ENCODE measurements at regions not wholly inside any gene's neighbourhood (a gene's known extent, or its start where the extent isn't known, plus 50 kb on each side); places are given as distances from the start of the nearest gene placed in this dataset.

DNA sequence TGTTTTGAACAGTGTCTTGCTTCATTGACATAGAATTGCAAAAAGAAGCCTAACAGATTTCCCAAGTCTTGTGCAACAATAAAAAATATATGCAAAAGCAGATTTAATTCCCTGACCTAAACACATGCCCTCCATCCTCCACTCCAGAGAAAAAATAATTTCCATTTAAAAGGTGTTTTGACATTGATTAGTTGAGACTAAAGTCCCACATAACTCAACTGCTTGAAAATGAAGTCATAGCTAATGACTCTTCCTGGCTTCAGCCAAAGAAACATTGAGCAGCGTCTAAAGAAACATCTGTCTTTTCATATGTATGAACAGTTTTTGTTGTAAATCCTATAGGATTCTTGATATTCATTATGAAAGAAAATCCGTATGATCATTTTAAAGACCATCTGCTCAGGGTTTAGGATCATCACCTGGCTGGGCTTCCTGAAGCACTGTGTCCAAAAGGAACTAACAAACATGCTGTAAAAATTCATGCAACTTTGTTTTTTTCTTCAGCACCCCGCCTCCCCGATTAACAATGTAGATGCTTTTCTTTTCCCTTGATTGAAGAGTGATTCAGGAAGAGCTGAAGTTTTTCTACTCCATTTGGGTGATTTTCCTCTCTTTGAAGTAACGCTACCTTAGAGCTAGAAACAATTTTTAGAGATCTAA, 273.4 kb downstream of the HS3ST1 start:
- H3K36me3 ChIP-seq (ENCODE audit: control insufficient read depth in 4 of 4, insufficient read depth in 3 of 4, low read depth in 1 of 4, low read length in 3 of 4) = no peaks in the 10 kb centered on the region
- H3K27me3 ChIP-seq (ENCODE audit: control insufficient read depth in 4 of 4, insufficient read depth in 4 of 4, low read length in 3 of 4) = no peaks in the 10 kb centered on the region
- no peak overlapping the region for H3K27ac ChIP-seq (ENCODE audit: low read depth in 1 of 2, low read length in 2 of 2)
- no peaks in the 10 kb centered on the region for H3K4me1 ChIP-seq (ENCODE audit: control insufficient read depth in 4 of 4, insufficient read depth in 4 of 4, low read length in 3 of 4)
- H3K9ac ChIP-seq (ENCODE audit: low read depth in 1 of 2, low read length in 2 of 2) = no peak overlapping the region
- 76% methylated on average over 5 of the region's 5 CpGs for WGBS
- no peaks in the 10 kb centered on the region for H3K9me3 ChIP-seq (ENCODE audit: control insufficient read depth in 4 of 4, low read length in 3 of 4)
- TF ChIP-seq MAX (IDR thresholded peaks at IDR 0.05) = no peak
- TF ChIP-seq FOXA1 (IDR thresholded peaks at IDR 0.05) = no peak
- no peak for TF ChIP-seq EGR1 (IDR thresholded peaks at IDR 0.05; ENCODE audit: low read depth in 2 of 2)
- TF ChIP-seq, protein P1, sequence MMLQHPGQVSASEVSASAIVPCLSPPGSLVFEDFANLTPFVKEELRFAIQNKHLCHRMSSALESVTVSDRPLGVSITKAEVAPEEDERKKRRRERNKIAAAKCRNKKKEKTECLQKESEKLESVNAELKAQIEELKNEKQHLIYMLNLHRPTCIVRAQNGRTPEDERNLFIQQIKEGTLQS (IDR thresholded peaks at IDR 0.05) = no peak
- TF ChIP-seq JUND (IDR thresholded peaks at IDR 0.05) = no peak
- no peak for TF ChIP-seq HNF4A (conservative IDR thresholded peaks at IDR 0.05)
- no peak for TF ChIP-seq RAD21 (IDR thresholded peaks at IDR 0.05)
- no peak for TF ChIP-seq YY1 (IDR thresholded peaks at IDR 0.05)
- no peak overlapping the region for H3K4me3 ChIP-seq (ENCODE audit: low read depth in 1 of 3, low read length in 3 of 3)
- DNase-seq (ENCODE audit: low spot score) = no peak

DNA sequence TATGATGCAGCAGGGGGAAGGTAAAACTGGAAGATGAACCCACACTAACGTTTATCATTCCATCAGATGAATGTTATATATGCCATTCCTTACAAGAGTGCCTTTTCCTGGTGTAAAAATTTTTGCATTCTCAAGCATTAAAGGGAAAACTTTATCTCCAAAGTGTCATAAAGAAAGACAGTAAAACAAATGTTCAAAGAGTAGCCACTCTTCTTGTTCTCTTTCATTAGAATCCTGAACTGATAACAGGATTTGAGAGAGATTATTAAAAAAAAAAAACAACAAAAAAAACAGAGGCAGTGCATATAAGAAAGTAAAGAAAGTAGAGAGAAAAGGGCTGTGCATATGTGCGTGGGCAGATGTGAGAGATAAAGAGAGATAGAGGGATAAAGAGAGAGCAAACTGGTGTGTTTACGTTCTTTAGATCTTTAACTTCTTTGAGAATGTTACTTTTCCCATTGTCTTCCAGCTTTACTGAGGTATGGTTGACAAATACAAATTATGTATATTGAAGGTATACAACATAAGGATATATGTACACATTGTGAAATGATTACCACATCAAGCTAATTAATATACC, 275.4 kb downstream of the HS3ST1 start:
- no peak overlapping the region for H3K9ac ChIP-seq (ENCODE audit: low read depth in 1 of 2, low read length in 2 of 2)
- no peaks in the 10 kb centered on the region for H3K4me1 ChIP-seq (ENCODE audit: control insufficient read depth in 4 of 4, insufficient read depth in 4 of 4, low read length in 3 of 4)
- H3K27me3 ChIP-seq (ENCODE audit: control insufficient read depth in 4 of 4, insufficient read depth in 4 of 4, low read length in 3 of 4) = no peaks in the 10 kb centered on the region
- DNase-seq (ENCODE audit: low spot score) = no peak
- H3K27ac ChIP-seq (ENCODE audit: low read depth in 1 of 2, low read length in 2 of 2) = no peak overlapping the region
- H3K9me3 ChIP-seq (ENCODE audit: control insufficient read depth in 4 of 4, low read length in 3 of 4) = no peaks in the 10 kb centered on the region
- no peak overlapping the region for H3K4me3 ChIP-seq (ENCODE audit: low read depth in 1 of 3, low read length in 3 of 3)
- no peak for TF ChIP-seq YY1 (IDR thresholded peaks at IDR 0.05)
- no peaks in the 10 kb centered on the region for H3K36me3 ChIP-seq (ENCODE audit: control insufficient read depth in 4 of 4, insufficient read depth in 3 of 4, low read depth in 1 of 4, low read length in 3 of 4)
- WGBS = 40% methylated on average over 3 of the region's 3 CpGs

DNA sequence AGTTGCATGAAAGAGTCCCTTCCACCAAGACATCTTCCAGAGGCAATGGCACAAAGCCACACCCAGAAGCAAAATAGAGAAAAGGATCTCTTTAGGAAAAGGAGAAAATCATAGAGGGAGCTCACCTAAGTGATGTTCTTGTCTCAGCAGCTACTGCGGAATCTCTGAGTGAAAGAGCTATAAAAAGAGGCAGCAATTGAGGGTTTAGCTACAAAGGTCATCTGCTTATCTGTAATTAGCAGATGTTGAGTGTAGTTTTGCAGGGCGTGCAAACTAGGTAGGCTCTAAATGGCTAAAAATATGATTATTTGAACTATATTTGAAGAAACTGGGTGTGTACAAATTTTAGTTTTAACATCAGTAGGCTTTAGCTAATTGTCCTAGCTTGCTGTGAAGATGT, 276.0 kb downstream of the HS3ST1 start:
- 40% methylated on average over 2 of the region's 2 CpGs for WGBS
- no peaks in the 10 kb centered on the region for H3K27me3 ChIP-seq (ENCODE audit: control insufficient read depth in 4 of 4, insufficient read depth in 4 of 4, low read length in 3 of 4)
- no peak for TF ChIP-seq TAF1 (conservative IDR thresholded peaks at IDR 0.05)
- TF ChIP-seq, protein P2, sequence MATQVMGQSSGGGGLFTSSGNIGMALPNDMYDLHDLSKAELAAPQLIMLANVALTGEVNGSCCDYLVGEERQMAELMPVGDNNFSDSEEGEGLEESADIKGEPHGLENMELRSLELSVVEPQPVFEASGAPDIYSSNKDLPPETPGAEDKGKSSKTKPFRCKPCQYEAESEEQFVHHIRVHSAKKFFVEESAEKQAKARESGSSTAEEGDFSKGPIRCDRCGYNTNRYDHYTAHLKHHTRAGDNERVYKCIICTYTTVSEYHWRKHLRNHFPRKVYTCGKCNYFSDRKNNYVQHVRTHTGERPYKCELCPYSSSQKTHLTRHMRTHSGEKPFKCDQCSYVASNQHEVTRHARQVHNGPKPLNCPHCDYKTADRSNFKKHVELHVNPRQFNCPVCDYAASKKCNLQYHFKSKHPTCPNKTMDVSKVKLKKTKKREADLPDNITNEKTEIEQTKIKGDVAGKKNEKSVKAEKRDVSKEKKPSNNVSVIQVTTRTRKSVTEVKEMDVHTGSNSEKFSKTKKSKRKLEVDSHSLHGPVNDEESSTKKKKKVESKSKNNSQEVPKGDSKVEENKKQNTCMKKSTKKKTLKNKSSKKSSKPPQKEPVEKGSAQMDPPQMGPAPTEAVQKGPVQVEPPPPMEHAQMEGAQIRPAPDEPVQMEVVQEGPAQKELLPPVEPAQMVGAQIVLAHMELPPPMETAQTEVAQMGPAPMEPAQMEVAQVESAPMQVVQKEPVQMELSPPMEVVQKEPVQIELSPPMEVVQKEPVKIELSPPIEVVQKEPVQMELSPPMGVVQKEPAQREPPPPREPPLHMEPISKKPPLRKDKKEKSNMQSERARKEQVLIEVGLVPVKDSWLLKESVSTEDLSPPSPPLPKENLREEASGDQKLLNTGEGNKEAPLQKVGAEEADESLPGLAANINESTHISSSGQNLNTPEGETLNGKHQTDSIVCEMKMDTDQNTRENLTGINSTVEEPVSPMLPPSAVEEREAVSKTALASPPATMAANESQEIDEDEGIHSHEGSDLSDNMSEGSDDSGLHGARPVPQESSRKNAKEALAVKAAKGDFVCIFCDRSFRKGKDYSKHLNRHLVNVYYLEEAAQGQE (IDR thresholded peaks at IDR 0.05) = no peak
- no peak for TF ChIP-seq HNF4A (conservative IDR thresholded peaks at IDR 0.05)
- no peak for TF ChIP-seq SP1 (IDR thresholded peaks at IDR 0.05)
- TF ChIP-seq FOXA2 (IDR thresholded peaks at IDR 0.05) = no peak
- no peak for TF ChIP-seq GABPA (IDR thresholded peaks at IDR 0.05 in 1 of 2, conservative IDR thresholded peaks at IDR 0.05 in 1 of 2)
- TF ChIP-seq, protein P3, sequence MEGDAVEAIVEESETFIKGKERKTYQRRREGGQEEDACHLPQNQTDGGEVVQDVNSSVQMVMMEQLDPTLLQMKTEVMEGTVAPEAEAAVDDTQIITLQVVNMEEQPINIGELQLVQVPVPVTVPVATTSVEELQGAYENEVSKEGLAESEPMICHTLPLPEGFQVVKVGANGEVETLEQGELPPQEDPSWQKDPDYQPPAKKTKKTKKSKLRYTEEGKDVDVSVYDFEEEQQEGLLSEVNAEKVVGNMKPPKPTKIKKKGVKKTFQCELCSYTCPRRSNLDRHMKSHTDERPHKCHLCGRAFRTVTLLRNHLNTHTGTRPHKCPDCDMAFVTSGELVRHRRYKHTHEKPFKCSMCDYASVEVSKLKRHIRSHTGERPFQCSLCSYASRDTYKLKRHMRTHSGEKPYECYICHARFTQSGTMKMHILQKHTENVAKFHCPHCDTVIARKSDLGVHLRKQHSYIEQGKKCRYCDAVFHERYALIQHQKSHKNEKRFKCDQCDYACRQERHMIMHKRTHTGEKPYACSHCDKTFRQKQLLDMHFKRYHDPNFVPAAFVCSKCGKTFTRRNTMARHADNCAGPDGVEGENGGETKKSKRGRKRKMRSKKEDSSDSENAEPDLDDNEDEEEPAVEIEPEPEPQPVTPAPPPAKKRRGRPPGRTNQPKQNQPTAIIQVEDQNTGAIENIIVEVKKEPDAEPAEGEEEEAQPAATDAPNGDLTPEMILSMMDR (IDR thresholded peaks at IDR 0.05; ENCODE audit: low read depth, low read length, missing input control) = no peak
- TF ChIP-seq, protein P1 (IDR thresholded peaks at IDR 0.05) = no peak
- TF ChIP-seq FOXA1 (IDR thresholded peaks at IDR 0.05) = no peak
- TF ChIP-seq, protein P4, sequence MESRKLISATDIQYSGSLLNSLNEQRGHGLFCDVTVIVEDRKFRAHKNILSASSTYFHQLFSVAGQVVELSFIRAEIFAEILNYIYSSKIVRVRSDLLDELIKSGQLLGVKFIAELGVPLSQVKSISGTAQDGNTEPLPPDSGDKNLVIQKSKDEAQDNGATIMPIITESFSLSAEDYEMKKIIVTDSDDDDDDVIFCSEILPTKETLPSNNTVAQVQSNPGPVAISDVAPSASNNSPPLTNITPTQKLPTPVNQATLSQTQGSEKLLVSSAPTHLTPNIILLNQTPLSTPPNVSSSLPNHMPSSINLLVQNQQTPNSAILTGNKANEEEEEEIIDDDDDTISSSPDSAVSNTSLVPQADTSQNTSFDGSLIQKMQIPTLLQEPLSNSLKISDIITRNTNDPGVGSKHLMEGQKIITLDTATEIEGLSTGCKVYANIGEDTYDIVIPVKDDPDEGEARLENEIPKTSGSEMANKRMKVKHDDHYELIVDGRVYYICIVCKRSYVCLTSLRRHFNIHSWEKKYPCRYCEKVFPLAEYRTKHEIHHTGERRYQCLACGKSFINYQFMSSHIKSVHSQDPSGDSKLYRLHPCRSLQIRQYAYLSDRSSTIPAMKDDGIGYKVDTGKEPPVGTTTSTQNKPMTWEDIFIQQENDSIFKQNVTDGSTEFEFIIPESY (IDR thresholded peaks at IDR 0.05) = no peak

More for the DNA sequence above, 276.0 kb downstream of the HS3ST1 start:
- Histone ChIP-seq H3K9me3 (ENCODE audit: control insufficient read depth in 4 of 4, low read length in 3 of 4) (no peaks in the 10 kb centered on the region), H3K4me3 (ENCODE audit: low read depth in 1 of 3, low read length in 3 of 3) (no peak overlapping the region), H3K36me3 (ENCODE audit: control insufficient read depth in 4 of 4, insufficient read depth in 3 of 4, low read depth in 1 of 4, low read length in 3 of 4) (no peaks in the 10 kb centered on the region), H3K27ac (ENCODE audit: low read depth in 1 of 2, low read length in 2 of 2) (no peak overlapping the region), H3K4me1 (ENCODE audit: control insufficient read depth in 4 of 4, insufficient read depth in 4 of 4, low read length in 3 of 4) (no peaks in the 10 kb centered on the region), H3K9ac (ENCODE audit: low read depth in 1 of 2, low read length in 2 of 2) (no peak overlapping the region)
- no peak for DNase-seq (ENCODE audit: low spot score)

Data from liver (tissue), 8 donors.